Smooth muscle cell (in vitro differentiated cells): ENCODE measurements at regions not wholly inside any gene's neighbourhood (a gene's known extent, or its start where the extent isn't known, plus 50 kb on each side); places are given as distances from the start of the nearest gene placed in this dataset.

ENCODE experiments used
- DNase-seq: peaks from one replicate; lab custom pipeline; 2025; ENCODE audit not compliant: unreplicated experiment; lab: John Stamatoyannopoulos, UW
- H2AFZ ChIP-seq: fragments of 200-600 bp; sonication (generic); 2 replicates; pipeline ENCODE4 v1.6.0; 2016; ENCODE audit warnings: antibody characterized with exemption, low read depth, mild to moderate bottlenecking
- H3F3A ChIP-seq: fragments of 200-600 bp; sonication (generic); 2 replicates; pipeline ENCODE4 v1.6.0; 2017; ENCODE audit warnings: antibody characterized with exemption, low read depth
- H3K27ac ChIP-seq: fragments of 200-600 bp; sonication (generic); 2 replicates; pipeline ENCODE4 v1.5.1; 2016; ENCODE audit warnings: low read depth, mild to moderate bottlenecking
- H3K27me3 ChIP-seq: fragments of 200-600 bp; sonication (generic); 2 replicates; pipeline ENCODE4 v1.6.1; 2016; ENCODE audit warnings: low read depth, mild to moderate bottlenecking
- H3K36me3 ChIP-seq: fragments of 200-600 bp; sonication (generic); 2 replicates; pipeline ENCODE4 v1.5.1; 2016; ENCODE audit warnings: low read depth
- H3K4me1 ChIP-seq: fragments of 200-600 bp; sonication (generic); 2 replicates; pipeline ENCODE4 v1.5.1; 2016; ENCODE audit warnings: low read depth
- H3K4me2 ChIP-seq: fragments of 200-600 bp; sonication (generic); 2 replicates; pipeline ENCODE4 v1.6.0; 2016; ENCODE audit warnings: mild to moderate bottlenecking
- H3K4me3 ChIP-seq: fragments of 200-600 bp; sonication (generic); 2 replicates; pipeline ENCODE4 v1.5.1; 2016; ENCODE audit warnings: mild to moderate bottlenecking
- H3K79me2 ChIP-seq: fragments of 200-600 bp; sonication (generic); 2 replicates; pipeline ENCODE4 v1.6.0; 2016; ENCODE audit warnings: low read depth, mild to moderate bottlenecking
- H3K9ac ChIP-seq: fragments of 200-600 bp; sonication (generic); 2 replicates; pipeline ENCODE4 v1.6.0; 2016; ENCODE audit warnings: low read depth
- H3K9me3 ChIP-seq: fragments of 200-600 bp; sonication (generic); replicated peaks from 2 replicates; pipeline ENCODE4 v1.5.1; 2016; ENCODE audit warnings: low read depth
- H4K20me1 ChIP-seq: fragments of 200-600 bp; sonication (generic); 2 replicates; pipeline ENCODE4 v1.6.0; 2016; ENCODE audit warnings: low read depth
- CTCF ChIP-seq: fragments of 200-600 bp; sonication (generic); IDR thresholded peaks from 2 replicates; pipeline ENCODE4 v1.5.1; 2017; ENCODE audit warnings: borderline replicate concordance, mild to moderate bottlenecking, antibody characterized with exemption; ENCODE audit not compliant: insufficient read depth, poor library complexity, severe bottlenecking
- WGBS: methylation state at CpG from one replicate; pipeline ENCODE4 v1.1.7; 2016; ENCODE audit warnings: low lambda C conversion rate; 5-methylcytosine and 5-hydroxymethylcytosine counted together

DNA sequence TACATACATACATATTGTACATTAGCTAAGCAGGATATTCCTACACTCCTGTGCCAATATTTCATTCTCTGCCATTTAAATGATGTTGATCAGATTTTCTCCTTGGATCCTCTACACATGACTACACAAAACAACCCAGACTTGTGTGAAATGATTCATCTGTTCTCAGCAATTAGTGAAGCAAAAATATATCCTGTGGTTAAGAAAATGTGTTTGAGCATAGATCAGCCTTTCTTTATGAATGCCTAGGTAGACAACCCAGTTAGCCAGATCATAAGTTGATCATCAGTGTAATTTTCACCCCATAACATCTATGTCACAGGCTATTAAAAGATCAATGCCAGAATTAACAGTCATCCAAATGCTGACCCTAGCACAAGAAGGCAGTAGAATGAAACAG lies 275.2 kb upstream of the EDNRB start:
- Histone ChIP-seq H2AFZ (no peak overlapping the region), H3K9ac (no peak overlapping the region), H3K4me1 (peaks cover 15% of the 10 kb centered on the region), H3K9me3 (no peaks in the 10 kb centered on the region), H3K27me3 (no peaks in the 10 kb centered on the region), H3K27ac (no peak overlapping the region), H3K79me2 (no peaks in the 10 kb centered on the region), H3K36me3 (no peaks in the 10 kb centered on the region), H3K4me3 (no peak overlapping the region), H3K4me2 (no peak overlapping the region), H4K20me1 (no peaks in the 10 kb centered on the region), H3F3A (no peaks in the 10 kb centered on the region)
- TF ChIP-seq CTCF = no peak
- no peak for DNase-seq

DNA sequence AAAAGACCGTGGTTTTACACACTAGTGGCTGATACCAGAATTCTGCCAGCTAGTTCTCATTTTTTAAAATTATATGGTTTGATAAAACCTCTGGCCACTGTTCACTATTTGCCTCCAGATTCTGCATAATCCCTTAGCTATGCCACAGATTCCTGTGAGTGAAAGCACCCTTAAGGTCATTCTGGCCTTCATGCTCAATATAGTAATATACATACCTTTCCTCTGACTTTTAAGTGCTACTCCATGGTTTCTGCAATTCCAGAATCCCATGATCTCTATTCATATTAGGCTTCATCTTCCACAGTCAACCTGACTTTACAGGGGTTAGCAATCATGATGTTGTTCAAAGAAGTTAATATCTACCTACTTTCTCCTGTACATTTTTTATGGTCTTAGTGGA lies 274.1 kb upstream of the EDNRB start:
- Histone ChIP-seq H3K27ac (no peak overlapping the region), H3K4me1 (peaks cover 15% of the 10 kb centered on the region), H3K27me3 (no peaks in the 10 kb centered on the region), H3K79me2 (no peaks in the 10 kb centered on the region), H4K20me1 (no peaks in the 10 kb centered on the region), H3K4me2 (no peak overlapping the region), H3K9ac (no peak overlapping the region), H3F3A (no peaks in the 10 kb centered on the region), H3K4me3 (no peak overlapping the region), H2AFZ (no peak overlapping the region), H3K9me3 (no peaks in the 10 kb centered on the region), H3K36me3 (no peaks in the 10 kb centered on the region)
- 85% methylated on average over 1 of the region's 1 CpG for WGBS
- no peak for DNase-seq
- no peak for TF ChIP-seq CTCF

DNA sequence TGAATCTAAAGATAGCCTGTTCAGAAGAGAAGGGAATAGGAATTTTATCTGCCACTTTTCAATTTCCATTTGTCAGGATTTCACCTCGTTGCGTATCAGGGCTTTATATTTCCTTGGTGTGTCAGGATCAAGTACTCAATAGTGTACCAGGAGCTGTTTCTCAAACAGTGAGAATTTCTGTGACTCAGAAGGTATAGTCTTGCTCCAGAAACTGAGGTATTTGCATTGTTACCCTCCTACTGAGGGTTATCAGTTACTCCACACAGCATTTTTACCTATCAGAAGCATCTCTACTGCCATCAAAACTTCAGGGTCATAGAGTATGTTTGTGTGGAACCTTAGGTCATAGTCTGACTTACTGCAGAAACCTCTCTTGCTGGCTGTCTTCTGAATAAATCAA lies 271.7 kb upstream of the EDNRB start:
- H4K20me1 ChIP-seq = no peaks in the 10 kb centered on the region
- no peaks in the 10 kb centered on the region for H3K9me3 ChIP-seq
- no peak for TF ChIP-seq CTCF
- no peak overlapping the region for H2AFZ ChIP-seq
- no peak overlapping the region for H3K4me2 ChIP-seq
- H3K4me3 ChIP-seq = no peak overlapping the region
- no peaks in the 10 kb centered on the region for H3K36me3 ChIP-seq
- 81% methylated on average over 2 of the region's 2 CpGs for WGBS
- H3K27me3 ChIP-seq = no peaks in the 10 kb centered on the region
- H3F3A ChIP-seq = no peaks in the 10 kb centered on the region
- H3K79me2 ChIP-seq = no peaks in the 10 kb centered on the region
- DNase-seq = no peak
- peaks cover 10% of the 10 kb centered on the region for H3K4me1 ChIP-seq
- H3K9ac ChIP-seq = no peak overlapping the region
- H3K27ac ChIP-seq = no peak overlapping the region

DNA sequence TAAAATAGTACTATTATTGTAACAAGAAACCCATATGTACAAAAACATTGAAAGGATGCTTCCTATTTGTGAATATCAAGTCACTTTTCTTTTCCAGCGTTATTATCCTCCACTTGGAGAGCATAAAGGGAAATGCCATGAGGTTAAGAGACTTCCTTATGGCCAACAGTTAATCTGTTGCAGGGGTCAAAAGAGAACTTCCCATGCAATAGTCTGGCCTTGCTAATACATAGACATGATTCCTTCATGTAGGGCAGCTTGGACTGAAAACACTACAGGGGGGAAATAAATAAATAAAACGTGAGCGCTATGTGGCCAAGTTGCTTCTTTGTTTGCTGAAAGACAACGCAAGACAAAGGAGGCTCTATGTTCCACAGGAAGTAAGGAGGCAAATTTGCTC lies 269.1 kb upstream of the EDNRB start:
- Histone ChIP-seq H3K9me3 (no peaks in the 10 kb centered on the region), H3K4me3 (no peak overlapping the region), H2AFZ (no peak overlapping the region), H3K27me3 (no peaks in the 10 kb centered on the region), H3K79me2 (no peaks in the 10 kb centered on the region), H4K20me1 (no peaks in the 10 kb centered on the region), H3K36me3 (no peaks in the 10 kb centered on the region), H3K9ac (no peak overlapping the region), H3F3A (no peaks in the 10 kb centered on the region), H3K4me1 (no peaks in the 10 kb centered on the region), H3K27ac (no peak overlapping the region), H3K4me2 (no peak overlapping the region)
- no peak for DNase-seq
- no peak for TF ChIP-seq CTCF
- WGBS = 66% methylated on average over 4 of the region's 4 CpGs
